ENCODE measurements at regions not wholly inside any gene's neighbourhood (a gene's known extent, or its start where the extent isn't known, plus 50 kb on each side); places are given as distances from the start of the nearest gene placed in this dataset.

DNA sequence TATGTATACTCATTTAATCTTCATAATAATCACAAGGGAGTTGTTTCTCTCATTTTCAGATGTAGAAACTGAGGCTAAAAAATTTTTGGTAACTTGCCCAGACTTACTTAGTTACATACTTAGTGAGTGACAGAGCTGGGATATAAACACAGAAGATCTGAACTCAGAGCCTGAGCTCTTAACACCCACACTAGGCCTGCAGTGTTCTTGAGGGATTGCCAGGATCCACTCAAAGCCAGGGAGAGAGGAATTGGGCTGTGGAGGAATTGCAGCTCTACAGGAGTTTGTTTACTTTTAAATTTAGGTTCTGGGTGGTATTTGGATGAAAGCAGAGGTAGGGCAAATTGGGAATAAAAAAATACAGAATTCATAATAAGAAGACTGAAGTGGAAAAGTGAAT is 515.1 kb upstream of the PLXNA2 start:
- TF ChIP-seq EZH2 (IDR thresholded peaks at IDR 0.05; ENCODE audit: borderline replicate concordance, insufficient read depth, low read length, poor library complexity, severe bottlenecking) (no peak), POLR2AphosphoS5 (IDR thresholded peaks at IDR 0.05) (no peak), REST (IDR thresholded peaks at IDR 0.05; ENCODE audit: borderline replicate concordance) (no peak), EP300 (conservative IDR thresholded peaks at IDR 0.05; ENCODE audit: poor library complexity, severe bottlenecking) (no peak), RAD21 (conservative IDR thresholded peaks at IDR 0.05) (no peak), MXI1 (conservative IDR thresholded peaks at IDR 0.05; ENCODE audit: poor library complexity, severe bottlenecking) (no peak), TAF1 (IDR thresholded peaks at IDR 0.05; ENCODE audit: low read depth) (no peak)
- TF ChIP-seq, protein P1, sequence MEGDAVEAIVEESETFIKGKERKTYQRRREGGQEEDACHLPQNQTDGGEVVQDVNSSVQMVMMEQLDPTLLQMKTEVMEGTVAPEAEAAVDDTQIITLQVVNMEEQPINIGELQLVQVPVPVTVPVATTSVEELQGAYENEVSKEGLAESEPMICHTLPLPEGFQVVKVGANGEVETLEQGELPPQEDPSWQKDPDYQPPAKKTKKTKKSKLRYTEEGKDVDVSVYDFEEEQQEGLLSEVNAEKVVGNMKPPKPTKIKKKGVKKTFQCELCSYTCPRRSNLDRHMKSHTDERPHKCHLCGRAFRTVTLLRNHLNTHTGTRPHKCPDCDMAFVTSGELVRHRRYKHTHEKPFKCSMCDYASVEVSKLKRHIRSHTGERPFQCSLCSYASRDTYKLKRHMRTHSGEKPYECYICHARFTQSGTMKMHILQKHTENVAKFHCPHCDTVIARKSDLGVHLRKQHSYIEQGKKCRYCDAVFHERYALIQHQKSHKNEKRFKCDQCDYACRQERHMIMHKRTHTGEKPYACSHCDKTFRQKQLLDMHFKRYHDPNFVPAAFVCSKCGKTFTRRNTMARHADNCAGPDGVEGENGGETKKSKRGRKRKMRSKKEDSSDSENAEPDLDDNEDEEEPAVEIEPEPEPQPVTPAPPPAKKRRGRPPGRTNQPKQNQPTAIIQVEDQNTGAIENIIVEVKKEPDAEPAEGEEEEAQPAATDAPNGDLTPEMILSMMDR (IDR thresholded peaks at IDR 0.05; ENCODE audit: poor library complexity, severe bottlenecking): no peak
